Ovary (tissue), 7 donors: ENCODE measurements at regions not wholly inside any gene's neighbourhood (a gene's known extent, or its start where the extent isn't known, plus 50 kb on each side); places are given as distances from the start of the nearest gene placed in this dataset.

Source experiments
- DNase-seq, 5 donors: peaks; one replicate each; pipeline ENCODE4 v3.0.0-alpha.2; 2019 to 2020
- H3K27ac ChIP-seq, 2 donors: fragments of 200-600 bp; one replicate each; pipeline versions ENCODE4 v1.5.1 to v1.8.0; 2019 to 2022
- H3K27me3 ChIP-seq: fragments of 200-600 bp; one replicate; pipeline ENCODE4 v1.8.0; 2022
- H3K36me3 ChIP-seq: fragments of 200-600 bp; sonication (generic); one replicate; pipeline ENCODE4 v1.5.1; 2019
- H3K4me1 ChIP-seq: one replicate; pipeline ENCODE4 v1.8.1; 2013; ENCODE audit warnings: mild to moderate bottlenecking, moderate library complexity; ENCODE audit not compliant: insufficient read depth
- H3K4me3 ChIP-seq: fragments of 200-600 bp; sonication (generic); one replicate; pipeline ENCODE4 v1.5.1; 2017
- H3K9me3 ChIP-seq, 2 donors: fragments of 200-600 bp in 1 of 2; sonication (generic) in 1 of 2; one replicate each; pipeline versions ENCODE4 v1.5.1 to v1.8.1; 2013 to 2019; ENCODE audit warnings: mild to moderate bottlenecking in 1 of 2, moderate library complexity in 1 of 2
- EP300 ChIP-seq: sonication (generic); formaldehyde crosslinking; IDR thresholded peaks from one replicate; pipeline ENCODE4 v1.6.1; 2017; ENCODE audit warnings: antibody characterized with exemption
- POLR2A ChIP-seq: fragments of 450-650 bp; IDR thresholded peaks from one replicate; pipeline ENCODE4 v1.6.1; 2017; ENCODE audit warnings: antibody characterized with exemption, mild to moderate bottlenecking, moderate library complexity
- WGBS, 3 donors: extraction: QIAGEN DNeasy Blood & Tissue Kit in 1 of 3; methylation state at CpG; one replicate each; pipeline versions ENCODE4 v1.1.5 to v1.1.7; 2013 to 2017; 5-methylcytosine and 5-hydroxymethylcytosine counted together
- intact Hi-C, 4 donors: fragments of 100-400 bp; cut with DNase I; formaldehyde crosslinking; loops; one replicate each; pipeline versions ENCODE4 v1.11.0 to v1.15.1; 2022 to 2023
- TF ChIP-seq, protein P1 (sequence below), 3 donors: fragments of 450-650 bp in 2 of 3; fragments of 200-600 bp in 1 of 3; IDR thresholded peaks; one replicate each; pipeline versions ENCODE4 v1.5.1 to v1.8.0; 2016 to 2022; ENCODE audit warnings: antibody characterized with exemption in 3 of 3, mild to moderate bottlenecking in 1 of 3
- donor health status: DM: no; HTN: no; CAD: no; lungs with moderate emphysema.
- donor health status: DM: no; HTN: no; CAD: no.
- donor health status: Bipolar disorder and iron deficiency.
- donor health status: DM: no; HTN: no; CAD: no.
- donor health status: DM: yes; HTN: yes; CAD: no.

DNA sequence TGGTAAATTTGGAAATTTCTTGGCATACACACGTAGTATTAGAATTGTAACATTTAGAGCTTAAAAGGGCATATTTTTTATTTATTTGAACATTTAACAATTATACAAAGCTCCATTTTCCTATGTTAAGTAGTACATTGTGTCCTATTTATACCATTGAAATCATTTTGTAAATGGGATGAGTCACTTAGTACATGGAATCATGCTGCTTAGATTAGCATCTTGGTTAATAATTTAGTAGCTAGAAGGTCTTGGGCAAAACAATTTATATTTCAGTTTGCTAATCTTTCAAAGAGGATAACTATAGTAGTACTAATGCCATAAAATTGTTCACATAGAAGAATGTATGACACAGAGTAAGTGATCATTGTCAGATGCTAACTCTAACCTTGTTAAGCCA, 450.1 kb upstream of the LUZP2 start:
- no peak overlapping the region for H3K4me3 ChIP-seq
- no peak for DNase-seq
- no peak overlapping the region for H3K27ac ChIP-seq
- TF ChIP-seq POLR2A (no peak), EP300 (no peak)
- TF ChIP-seq, protein P1, sequence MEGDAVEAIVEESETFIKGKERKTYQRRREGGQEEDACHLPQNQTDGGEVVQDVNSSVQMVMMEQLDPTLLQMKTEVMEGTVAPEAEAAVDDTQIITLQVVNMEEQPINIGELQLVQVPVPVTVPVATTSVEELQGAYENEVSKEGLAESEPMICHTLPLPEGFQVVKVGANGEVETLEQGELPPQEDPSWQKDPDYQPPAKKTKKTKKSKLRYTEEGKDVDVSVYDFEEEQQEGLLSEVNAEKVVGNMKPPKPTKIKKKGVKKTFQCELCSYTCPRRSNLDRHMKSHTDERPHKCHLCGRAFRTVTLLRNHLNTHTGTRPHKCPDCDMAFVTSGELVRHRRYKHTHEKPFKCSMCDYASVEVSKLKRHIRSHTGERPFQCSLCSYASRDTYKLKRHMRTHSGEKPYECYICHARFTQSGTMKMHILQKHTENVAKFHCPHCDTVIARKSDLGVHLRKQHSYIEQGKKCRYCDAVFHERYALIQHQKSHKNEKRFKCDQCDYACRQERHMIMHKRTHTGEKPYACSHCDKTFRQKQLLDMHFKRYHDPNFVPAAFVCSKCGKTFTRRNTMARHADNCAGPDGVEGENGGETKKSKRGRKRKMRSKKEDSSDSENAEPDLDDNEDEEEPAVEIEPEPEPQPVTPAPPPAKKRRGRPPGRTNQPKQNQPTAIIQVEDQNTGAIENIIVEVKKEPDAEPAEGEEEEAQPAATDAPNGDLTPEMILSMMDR (IDR thresholded peaks at IDR 0.05) = no peak
- no peaks in the 10 kb centered on the region for H3K36me3 ChIP-seq
- H3K9me3 ChIP-seq = peaks cover 0 to 3% of the 10 kb centered on the region in 2 donors
- H3K27me3 ChIP-seq = no peaks in the 10 kb centered on the region
- 71 to 76% (median 72%) methylated on average over 1 of the region's 1 CpG for WGBS, 3 donors
- intact Hi-C loops = no loop called here
- no peaks in the 10 kb centered on the region for H3K4me1 ChIP-seq

DNA sequence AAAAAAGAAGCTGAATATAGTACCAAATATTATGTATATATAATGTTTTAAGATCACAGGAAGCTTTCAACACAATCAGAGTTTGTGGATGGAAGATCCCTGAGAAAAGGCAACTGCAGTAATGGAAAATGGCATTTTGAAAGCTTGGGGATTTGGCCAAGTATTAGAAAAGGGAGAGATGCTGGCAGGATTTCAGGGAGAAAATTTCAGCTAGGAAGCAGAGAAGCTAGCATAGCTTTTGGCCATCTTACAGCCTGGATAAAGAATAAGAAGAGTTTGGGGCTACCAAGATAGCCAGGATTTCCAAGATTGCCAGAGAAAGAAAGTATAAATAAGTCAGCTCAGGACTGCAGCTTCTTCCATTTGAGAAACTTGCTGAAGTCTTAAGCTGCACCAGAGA, 440.8 kb upstream of the LUZP2 start:
- no peaks in the 10 kb centered on the region for H3K9me3 ChIP-seq
- no peak for DNase-seq
- H3K4me1 ChIP-seq = no peaks in the 10 kb centered on the region
- no peaks in the 10 kb centered on the region for H3K27me3 ChIP-seq
- TF ChIP-seq EP300 (no peak), POLR2A (no peak)
- TF ChIP-seq, protein P1 (IDR thresholded peaks at IDR 0.05) = no peak
- H3K4me3 ChIP-seq = no peak overlapping the region
- intact Hi-C loops = no loop called here
- H3K27ac ChIP-seq = no peak overlapping the region
- H3K36me3 ChIP-seq = no peaks in the 10 kb centered on the region

DNA sequence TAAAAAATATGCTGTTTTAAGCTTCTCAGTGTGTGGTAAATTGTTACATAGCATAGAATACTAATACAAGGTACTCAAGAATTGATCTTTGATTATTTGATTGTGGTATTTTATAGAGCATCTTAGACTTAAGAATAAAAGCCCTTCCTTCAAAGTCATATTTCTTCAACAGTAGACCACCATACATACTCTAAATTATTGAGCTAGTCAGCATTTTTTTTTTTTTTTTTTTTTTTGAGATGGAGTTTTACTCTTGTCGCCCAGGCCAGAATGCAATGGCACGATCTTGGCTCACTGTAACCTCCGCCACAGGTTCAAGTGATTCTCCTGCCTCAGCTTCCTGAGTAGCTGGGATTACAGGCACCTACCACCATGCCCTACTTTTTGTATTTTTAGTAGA, 436.7 kb upstream of the LUZP2 start:
- no peak overlapping the region for H3K27ac ChIP-seq
- no peaks in the 10 kb centered on the region for H3K4me1 ChIP-seq
- H3K36me3 ChIP-seq = no peaks in the 10 kb centered on the region
- no peak for TF ChIP-seq EP300
- TF ChIP-seq POLR2A = no peak
- TF ChIP-seq, protein P1 (IDR thresholded peaks at IDR 0.05) = no peak
- no peak overlapping the region for H3K4me3 ChIP-seq
- DNase-seq = no peak
- no peaks in the 10 kb centered on the region for H3K27me3 ChIP-seq
- intact Hi-C loops = no loop called here
- no peaks in the 10 kb centered on the region for H3K9me3 ChIP-seq
- WGBS, 3 donors = 95 to 98% (median 96%) methylated on average over 3 of the region's 3 CpGs

DNA sequence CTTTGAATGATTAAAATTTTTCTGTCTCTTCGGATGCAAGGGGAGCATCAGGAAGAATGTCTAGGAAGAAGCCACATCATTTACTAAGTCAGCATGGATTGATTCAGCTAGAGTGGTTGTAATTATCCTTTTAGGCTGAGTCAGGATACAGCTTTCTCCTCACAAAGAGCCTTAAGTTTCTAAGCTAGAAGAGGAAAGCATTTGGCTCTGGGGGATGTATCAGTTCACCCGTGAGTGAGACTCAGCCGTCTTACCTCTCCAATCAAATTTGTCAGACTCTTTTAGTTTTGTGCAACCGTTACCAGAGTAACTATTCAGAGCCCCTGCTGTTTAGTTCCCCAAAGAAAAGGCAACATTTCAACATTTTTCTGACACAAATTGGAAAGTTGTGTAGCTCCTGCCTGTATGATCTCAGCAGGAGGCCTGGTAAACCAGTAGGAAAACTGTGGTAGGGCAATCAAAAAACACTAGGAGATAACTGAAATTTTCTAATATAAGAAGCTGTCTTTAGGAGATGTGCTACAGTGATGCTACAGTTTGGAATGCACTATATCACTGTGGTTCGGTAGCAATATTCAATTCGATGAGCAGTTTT, 432.4 kb upstream of the LUZP2 start:
- no peak for DNase-seq
- 86 to 91% (median 89%) methylated on average over 6 of the region's 6 CpGs for WGBS, 3 donors
- intact Hi-C loops = no loop called here
- Histone ChIP-seq H3K27me3 (no peaks in the 10 kb centered on the region), H3K4me3 (no peak overlapping the region), H3K36me3 (no peaks in the 10 kb centered on the region), H3K4me1 (no peaks in the 10 kb centered on the region), H3K27ac (no peak overlapping the region), H3K9me3 (no peaks in the 10 kb centered on the region)
- no peak for TF ChIP-seq EP300
- TF ChIP-seq, protein P1 (IDR thresholded peaks at IDR 0.05) = no peak
- no peak for TF ChIP-seq POLR2A
